ENCODE measurements at regions not wholly inside any gene's neighbourhood (a gene's known extent, or its start where the extent isn't known, plus 50 kb on each side); places are given as distances from the start of the nearest gene placed in this dataset.

DNA sequence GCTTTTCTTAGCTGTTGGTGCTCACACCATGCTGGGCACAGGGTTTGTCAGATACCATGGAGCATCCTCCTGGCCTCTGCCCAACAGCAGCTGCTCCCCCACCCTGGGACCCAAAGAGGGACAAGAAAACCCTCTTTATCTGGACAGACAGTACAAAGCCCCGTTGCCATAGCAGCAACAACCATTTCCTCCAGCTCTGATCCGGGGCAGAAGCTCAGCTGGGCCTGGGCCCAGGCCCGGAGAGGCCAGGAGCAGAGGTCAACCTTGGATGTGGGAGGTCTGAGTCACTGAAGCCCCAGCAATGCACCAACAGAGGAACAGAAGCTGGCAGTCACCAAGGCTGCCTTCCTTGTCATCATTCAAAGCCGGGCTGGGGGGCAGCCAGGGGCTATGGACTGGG is 228.4 kb upstream of the POU3F1 start:
- H3K4me3 ChIP-seq (ENCODE audit: low read length): no peak overlapping the region
- TF ChIP-seq, protein P1, sequence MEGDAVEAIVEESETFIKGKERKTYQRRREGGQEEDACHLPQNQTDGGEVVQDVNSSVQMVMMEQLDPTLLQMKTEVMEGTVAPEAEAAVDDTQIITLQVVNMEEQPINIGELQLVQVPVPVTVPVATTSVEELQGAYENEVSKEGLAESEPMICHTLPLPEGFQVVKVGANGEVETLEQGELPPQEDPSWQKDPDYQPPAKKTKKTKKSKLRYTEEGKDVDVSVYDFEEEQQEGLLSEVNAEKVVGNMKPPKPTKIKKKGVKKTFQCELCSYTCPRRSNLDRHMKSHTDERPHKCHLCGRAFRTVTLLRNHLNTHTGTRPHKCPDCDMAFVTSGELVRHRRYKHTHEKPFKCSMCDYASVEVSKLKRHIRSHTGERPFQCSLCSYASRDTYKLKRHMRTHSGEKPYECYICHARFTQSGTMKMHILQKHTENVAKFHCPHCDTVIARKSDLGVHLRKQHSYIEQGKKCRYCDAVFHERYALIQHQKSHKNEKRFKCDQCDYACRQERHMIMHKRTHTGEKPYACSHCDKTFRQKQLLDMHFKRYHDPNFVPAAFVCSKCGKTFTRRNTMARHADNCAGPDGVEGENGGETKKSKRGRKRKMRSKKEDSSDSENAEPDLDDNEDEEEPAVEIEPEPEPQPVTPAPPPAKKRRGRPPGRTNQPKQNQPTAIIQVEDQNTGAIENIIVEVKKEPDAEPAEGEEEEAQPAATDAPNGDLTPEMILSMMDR (IDR thresholded peaks at IDR 0.05; ENCODE audit: insufficient read depth, low read depth, low read length, missing control alignments): no peak
- DNase-seq (ENCODE audit: low read depth): no peak

DNA sequence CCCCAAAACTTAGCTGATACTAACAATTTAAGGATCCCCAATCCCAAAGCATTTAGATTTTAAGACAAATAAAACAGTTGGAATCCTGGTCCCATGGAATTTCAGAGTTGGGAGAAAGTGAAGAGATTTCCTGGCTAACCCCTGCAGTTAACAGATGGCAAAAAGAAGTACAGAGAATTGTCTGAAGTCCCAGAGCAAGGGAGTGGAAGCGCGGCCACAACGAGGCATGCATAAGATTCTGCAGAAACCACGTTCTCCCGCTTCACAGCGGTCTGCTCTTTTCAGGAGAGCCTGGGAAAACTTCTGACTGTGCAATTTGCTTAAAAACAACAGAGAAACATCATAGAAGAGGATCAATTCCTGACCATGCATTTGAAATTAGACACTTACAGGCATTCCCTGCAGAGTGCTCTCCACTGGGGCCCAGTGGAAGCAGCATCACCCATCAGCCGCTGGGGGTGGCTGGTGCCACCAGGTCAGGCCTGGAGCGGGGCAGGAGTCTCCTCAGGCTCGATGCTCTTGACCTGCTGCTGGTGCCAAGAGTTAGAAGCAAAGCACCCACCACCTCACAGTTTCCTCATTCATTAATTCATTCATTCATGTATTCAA is 226.7 kb upstream of the POU3F1 start:
- no peak for DNase-seq (ENCODE audit: low read depth)
- H3K4me3 ChIP-seq (ENCODE audit: low read length): no peak overlapping the region
- TF ChIP-seq, protein P1 (IDR thresholded peaks at IDR 0.05; ENCODE audit: insufficient read depth, low read depth, low read length, missing control alignments): no peak

DNA sequence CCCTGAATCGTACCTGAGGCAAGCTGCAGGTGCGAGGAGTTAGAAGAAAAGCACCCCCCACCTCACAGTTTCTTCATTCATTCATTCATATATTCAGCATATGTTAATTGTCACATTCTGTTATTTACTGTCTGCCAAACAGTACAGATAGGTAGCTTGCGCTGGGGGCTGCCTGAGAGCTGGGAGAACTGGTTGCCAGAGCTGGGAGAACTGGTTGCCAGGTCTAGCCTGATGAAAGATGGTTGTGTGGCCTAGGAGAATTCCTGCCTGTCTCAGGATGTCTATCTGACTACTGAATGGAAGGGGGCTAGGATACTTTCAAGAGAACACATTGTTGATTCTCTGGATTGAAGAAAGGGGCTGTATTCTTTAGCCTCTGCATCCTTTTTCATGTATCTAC is 225.9 kb upstream of the POU3F1 start:
- TF ChIP-seq, protein P1 (IDR thresholded peaks at IDR 0.05; ENCODE audit: insufficient read depth, low read depth, low read length, missing control alignments): no peak
- peak; percentile 6 for DNase-seq (ENCODE audit: low read depth)
- no peak overlapping the region for H3K4me3 ChIP-seq (ENCODE audit: low read length)

DNA sequence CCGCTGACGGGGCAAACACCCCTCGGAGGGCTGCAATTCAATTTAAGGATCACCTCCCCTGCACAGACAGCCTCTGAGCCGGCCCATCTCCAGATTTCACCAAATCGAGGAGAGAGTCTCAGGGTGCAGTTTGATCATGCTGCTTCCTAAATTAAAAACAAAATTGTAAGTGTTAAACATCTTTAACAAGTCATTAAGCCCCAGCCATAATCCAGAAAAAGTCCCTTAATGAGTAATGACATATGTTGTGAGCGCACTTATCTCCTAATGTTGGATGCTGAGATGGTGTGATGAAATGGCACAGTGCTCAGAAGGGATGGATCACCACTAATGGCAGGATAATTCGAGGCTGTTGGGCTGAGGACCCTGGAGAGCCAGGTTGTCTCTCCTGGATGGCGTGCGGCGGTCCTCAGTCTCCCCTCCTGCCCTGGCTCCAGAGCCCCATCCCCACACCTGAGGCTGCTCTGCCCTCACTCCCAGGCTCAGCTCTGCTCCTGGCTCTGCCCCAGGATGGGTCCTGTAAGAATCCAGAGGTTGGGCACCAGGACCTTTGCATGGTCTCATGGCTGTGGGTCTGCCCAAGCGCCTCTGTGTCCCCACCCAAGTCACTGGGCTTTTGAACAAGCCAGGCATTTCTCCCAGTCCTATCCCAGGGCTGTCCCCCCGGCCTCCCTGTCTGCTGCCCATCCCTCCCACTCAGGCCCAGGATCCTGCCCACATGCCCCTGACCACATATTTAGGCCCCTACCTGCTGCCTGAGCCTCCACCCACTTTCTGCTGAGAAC is 224.4 kb upstream of the POU3F1 start:
- no peak for DNase-seq (ENCODE audit: low read depth)
- H3K4me3 ChIP-seq (ENCODE audit: low read length): no peak overlapping the region
- TF ChIP-seq, protein P1 (IDR thresholded peaks at IDR 0.05; ENCODE audit: insufficient read depth, low read depth, low read length, missing control alignments): no peak

DNA sequence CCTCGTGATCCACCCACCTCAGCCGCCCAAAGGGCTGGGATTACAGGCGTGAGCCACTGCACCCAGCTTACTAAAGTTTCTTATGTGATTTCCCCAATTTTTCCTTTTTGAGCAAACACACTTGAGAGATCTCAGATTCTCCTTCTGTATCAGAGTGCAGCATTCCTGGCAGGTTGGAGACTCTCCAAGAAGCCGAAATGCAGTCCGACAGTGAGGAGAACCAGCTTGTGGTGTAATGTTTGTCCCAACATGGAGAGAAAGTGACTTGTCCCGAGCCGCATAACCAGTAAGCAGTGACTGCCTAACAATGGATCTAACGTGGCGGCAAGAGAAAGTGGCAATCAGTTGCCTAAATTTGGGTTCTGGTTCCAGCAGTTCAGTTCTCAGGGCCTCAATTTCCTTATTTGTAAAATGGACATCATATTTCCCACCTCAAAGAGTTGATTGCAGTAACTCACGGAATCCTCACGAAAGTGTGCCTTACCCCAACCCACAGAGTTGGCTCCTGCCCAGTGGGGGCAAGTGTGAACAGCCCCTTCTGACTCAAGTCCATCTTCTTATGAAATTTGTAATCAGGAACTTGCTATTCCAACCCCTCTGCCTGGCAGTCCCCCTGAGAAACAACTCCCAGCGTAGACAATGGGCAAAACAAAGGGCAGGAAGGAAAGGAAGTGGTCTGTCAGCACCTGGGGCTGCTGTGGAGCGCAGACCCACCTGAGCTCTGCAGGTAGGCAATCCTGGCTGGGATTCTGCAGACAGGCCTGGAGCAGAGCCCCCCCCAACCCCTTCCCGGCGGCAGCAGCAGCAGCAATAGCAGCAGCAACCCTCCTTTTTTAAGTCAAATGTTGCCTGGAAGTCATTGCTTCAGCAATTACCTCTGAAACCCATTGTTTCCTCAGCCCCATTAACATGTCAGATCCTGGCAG is 223.6 kb upstream of the POU3F1 start:
- TF ChIP-seq, protein P1 (IDR thresholded peaks at IDR 0.05; ENCODE audit: insufficient read depth, low read depth, low read length, missing control alignments): no peak
- peak; percentile 55 for DNase-seq (ENCODE audit: low read depth)
- no peak overlapping the region for H3K4me3 ChIP-seq (ENCODE audit: low read length)

DNA sequence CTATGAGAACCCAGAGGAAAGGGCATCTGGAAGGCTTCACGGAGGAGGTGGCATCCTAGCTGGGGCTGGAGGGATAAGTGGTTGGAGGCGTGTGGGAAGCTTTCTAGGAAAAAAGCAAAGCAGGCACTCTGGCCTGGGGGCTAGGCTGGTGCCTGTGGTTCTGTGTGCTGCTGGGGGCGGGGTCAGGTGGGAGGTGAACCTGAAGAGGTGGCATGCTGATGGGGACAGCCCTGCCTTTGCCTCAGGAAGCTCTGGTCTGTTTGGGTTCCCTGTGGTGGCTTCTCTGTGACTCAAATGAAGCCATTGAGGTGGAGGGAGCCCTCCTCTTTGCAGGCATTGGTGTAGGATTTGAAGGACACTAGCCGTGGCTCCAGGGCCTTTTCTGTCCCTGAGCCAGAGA is 221.6 kb upstream of the POU3F1 start:
- TF ChIP-seq, protein P1 (IDR thresholded peaks at IDR 0.05; ENCODE audit: insufficient read depth, low read depth, low read length, missing control alignments): no peak
- DNase-seq (ENCODE audit: low read depth): no peak
- no peak overlapping the region for H3K4me3 ChIP-seq (ENCODE audit: low read length)

Data from epithelial cell of esophagus (primary cell).